Caco-2 (cell line): ENCODE measurements at regions not wholly inside any gene's neighbourhood (a gene's known extent, or its start where the extent isn't known, plus 50 kb on each side); places are given as distances from the start of the nearest gene placed in this dataset.

Experiments
- BruUV-seq: library from RNA; stranded (reverse); fragments of 400-500 nt; replicated peaks from 2 replicates; lab custom pipeline; 2021; lab: Mats Ljungman, UMichigan
- CTCF ChIA-PET: fragments of 300-600 bp; sonication (Branson Sonifier 250); formaldehyde crosslinking; loops from one replicate; lab custom pipeline; 2022; ENCODE audit warnings: antibody characterized with exemption; lab: Charles Lee
- POLR2A ChIA-PET: fragments of 300-600 bp; sonication (Branson Sonifier 250); formaldehyde crosslinking; loops from one replicate; lab custom pipeline; 2022; ENCODE audit warnings: antibody characterized with exemption; lab: Charles Lee
- DNase-seq, 2 experiments: peaks; one replicate each; pipeline versions ENCODE4 v3.0.0 to v3.0.0-alpha.2; 2020 to 2022
- H3K27me3 ChIP-seq: replicated peaks from 2 replicates; pipeline ENCODE4 v1.6.0; 2011; ENCODE audit warnings: low read length; ENCODE audit not compliant: control insufficient read depth, insufficient read depth
- H3K36me3 ChIP-seq: 2 replicates; pipeline ENCODE4 v1.5.1; 2011; ENCODE audit warnings: low read length; ENCODE audit not compliant: control insufficient read depth, insufficient read depth
- H3K4me1 ChIP-seq: fragments of 250-450 bp; sonication (Bioruptor Pico); 2 replicates; pipeline ENCODE4 v1.5.1; 2020; ENCODE audit warnings: mild to moderate bottlenecking
- H3K4me3 ChIP-seq: 2 replicates; pipeline ENCODE4 v1.5.1; 2011; ENCODE audit warnings: low read depth, mild to moderate bottlenecking, control low read depth, low read length
- H3K9me3 ChIP-seq: fragments of 250-450 bp; sonication (Bioruptor Pico); 2 replicates; pipeline ENCODE4 v1.5.1; 2020; ENCODE audit warnings: mild to moderate bottlenecking, moderate library complexity
- H3K27ac Mint-ChIP-seq: one replicate; pipeline ENCODE4 v1.8.0; 2022; ENCODE audit warnings: mixed read lengths; ENCODE audit not compliant: unreplicated experiment
- H3K27me3 Mint-ChIP-seq: one replicate; pipeline ENCODE4 v1.8.0; 2022; ENCODE audit warnings: mixed read lengths; ENCODE audit not compliant: insufficient read depth, unreplicated experiment
- H3K36me3 Mint-ChIP-seq: one replicate; pipeline ENCODE4 v1.8.0; 2022; ENCODE audit warnings: mild to moderate bottlenecking, mixed read lengths; ENCODE audit not compliant: insufficient read depth, unreplicated experiment
- H3K4me1 Mint-ChIP-seq: one replicate; pipeline ENCODE4 v1.8.0; 2022; ENCODE audit warnings: low read depth, mixed read lengths; ENCODE audit not compliant: unreplicated experiment
- H3K4me3 Mint-ChIP-seq: one replicate; pipeline ENCODE4 v1.8.0; 2022; ENCODE audit warnings: mild to moderate bottlenecking, moderate library complexity, mixed read lengths; ENCODE audit not compliant: unreplicated experiment
- H3K9me3 Mint-ChIP-seq: one replicate; pipeline ENCODE4 v1.8.0; 2022; ENCODE audit warnings: mixed read lengths; ENCODE audit not compliant: unreplicated experiment
- intact Hi-C: fragments of 100-400 bp; cut with micrococcal nuclease; formaldehyde crosslinking; loops from one replicate; pipeline ENCODE4 v1.10.0; 2022; ENCODE audit not compliant: unreplicated experiment
- TF ChIP-seq, protein P1 (sequence below), 2 experiments: fragments of 200-600 bp in 1 of 2; IDR thresholded peaks; 1 replicate in 1 of 2; 2 replicates in 1 of 2; pipeline versions ENCODE4 v1.5.1 to v1.8.0; 2011 to 2022; ENCODE audit warnings: antibody characterized with exemption in 1 of 2, control low read depth in 1 of 2, inconsistent platforms in 1 of 2, low read depth in 1 of 2, low read length in 1 of 2, mild to moderate bottlenecking in 1 of 2, moderate library complexity in 1 of 2; ENCODE audit not compliant: insufficient read depth in 1 of 2, severe bottlenecking in 1 of 2, unreplicated experiment in 1 of 2

GRCh38 chr1:4341421-4341820 is 313.0 kb upstream of the AJAP1 start:
- intact Hi-C loops = no loop called here
- TF ChIP-seq, protein P1, sequence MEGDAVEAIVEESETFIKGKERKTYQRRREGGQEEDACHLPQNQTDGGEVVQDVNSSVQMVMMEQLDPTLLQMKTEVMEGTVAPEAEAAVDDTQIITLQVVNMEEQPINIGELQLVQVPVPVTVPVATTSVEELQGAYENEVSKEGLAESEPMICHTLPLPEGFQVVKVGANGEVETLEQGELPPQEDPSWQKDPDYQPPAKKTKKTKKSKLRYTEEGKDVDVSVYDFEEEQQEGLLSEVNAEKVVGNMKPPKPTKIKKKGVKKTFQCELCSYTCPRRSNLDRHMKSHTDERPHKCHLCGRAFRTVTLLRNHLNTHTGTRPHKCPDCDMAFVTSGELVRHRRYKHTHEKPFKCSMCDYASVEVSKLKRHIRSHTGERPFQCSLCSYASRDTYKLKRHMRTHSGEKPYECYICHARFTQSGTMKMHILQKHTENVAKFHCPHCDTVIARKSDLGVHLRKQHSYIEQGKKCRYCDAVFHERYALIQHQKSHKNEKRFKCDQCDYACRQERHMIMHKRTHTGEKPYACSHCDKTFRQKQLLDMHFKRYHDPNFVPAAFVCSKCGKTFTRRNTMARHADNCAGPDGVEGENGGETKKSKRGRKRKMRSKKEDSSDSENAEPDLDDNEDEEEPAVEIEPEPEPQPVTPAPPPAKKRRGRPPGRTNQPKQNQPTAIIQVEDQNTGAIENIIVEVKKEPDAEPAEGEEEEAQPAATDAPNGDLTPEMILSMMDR (IDR thresholded peaks at IDR 0.05; ENCODE audit: insufficient read depth in 1 of 2, low read depth in 1 of 2, low read length in 1 of 2, severe bottlenecking in 1 of 2, unreplicated experiment in 1 of 2) = no peak
- Histone ChIP-seq H3K4me3 (no peak overlapping the region), H3K4me1 (no peaks in the 10 kb centered on the region), H3K9me3 (no peaks in the 10 kb centered on the region), H3K27me3 (no peaks in the 10 kb centered on the region), H3K36me3 (no peaks in the 10 kb centered on the region)
- Mint-ChIP-seq H3K27me3 (no peaks in the 10 kb centered on the region), H3K27ac (no peak overlapping the region), H3K4me1 (no peaks in the 10 kb centered on the region), H3K4me3 (no peak overlapping the region), H3K9me3 (peaks cover 11% of the 10 kb centered on the region), H3K36me3 (no peaks in the 10 kb centered on the region)
- CTCF ChIA-PET = no interaction called here
- DNase-seq = no peak
- POLR2A ChIA-PET = no interaction called here
- BruUV-seq = no TSS peak

DNA sequence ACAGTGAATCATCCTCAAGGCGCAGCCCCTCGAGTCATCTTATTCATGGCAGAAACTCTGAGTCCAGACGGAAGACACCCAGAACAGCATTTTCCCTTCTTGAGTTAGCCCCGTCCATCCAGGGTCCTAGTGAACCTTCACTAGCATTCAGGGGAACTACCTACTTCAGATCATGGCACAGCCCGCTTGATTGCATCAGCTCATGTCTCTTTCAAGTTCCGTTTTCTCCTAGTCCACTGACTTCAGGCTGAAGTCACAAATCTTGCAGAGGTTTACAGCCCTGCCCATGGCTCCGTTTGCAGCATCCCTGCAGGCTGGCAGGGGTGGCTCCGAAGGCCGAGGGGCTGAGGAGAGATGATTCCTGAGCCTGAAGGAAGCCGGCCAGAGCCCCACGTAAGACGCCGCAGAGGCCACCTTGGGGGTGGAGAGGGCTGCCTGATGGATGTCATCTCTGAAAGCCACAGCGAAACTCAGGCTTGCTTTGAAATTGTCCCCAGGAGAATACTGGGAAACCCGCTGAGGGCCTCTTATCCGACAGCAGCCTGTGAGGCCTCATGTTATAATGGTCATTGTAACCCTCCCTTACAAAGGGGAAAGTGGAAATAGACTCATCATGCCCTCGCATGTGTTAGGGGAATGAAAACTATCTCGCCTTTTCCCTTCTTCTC is 310.2 kb upstream of the AJAP1 start:
- no peak for DNase-seq
- Mint-ChIP-seq H3K36me3 (no peaks in the 10 kb centered on the region), H3K9me3 (peaks cover 20% of the 10 kb centered on the region), H3K27me3 (no peaks in the 10 kb centered on the region), H3K4me1 (no peaks in the 10 kb centered on the region), H3K4me3 (no peak overlapping the region), H3K27ac (no peak overlapping the region)
- POLR2A ChIA-PET = no interaction called here
- CTCF ChIA-PET = no interaction called here
- intact Hi-C loops = no loop called here
- H3K27me3 ChIP-seq = no peaks in the 10 kb centered on the region
- H3K9me3 ChIP-seq = no peaks in the 10 kb centered on the region
- TF ChIP-seq, protein P1 (IDR thresholded peaks at IDR 0.05; ENCODE audit: insufficient read depth in 1 of 2, low read depth in 1 of 2, low read length in 1 of 2, severe bottlenecking in 1 of 2, unreplicated experiment in 1 of 2) = no peak
- no peaks in the 10 kb centered on the region for H3K4me1 ChIP-seq
- no TSS peak for BruUV-seq
- no peak overlapping the region for H3K4me3 ChIP-seq
- no peaks in the 10 kb centered on the region for H3K36me3 ChIP-seq

GRCh38 chr1:4345094-4345493 is 309.3 kb upstream of the AJAP1 start:
- H3K4me3 ChIP-seq = no peak overlapping the region
- Mint-ChIP-seq H3K4me3 (no peak overlapping the region), H3K9me3 (peaks cover 20% of the 10 kb centered on the region), H3K36me3 (no peaks in the 10 kb centered on the region), H3K27ac (no peak overlapping the region), H3K4me1 (no peaks in the 10 kb centered on the region), H3K27me3 (no peaks in the 10 kb centered on the region)
- H3K9me3 ChIP-seq = no peaks in the 10 kb centered on the region
- H3K4me1 ChIP-seq = no peaks in the 10 kb centered on the region
- intact Hi-C loops = no loop called here
- no peaks in the 10 kb centered on the region for H3K36me3 ChIP-seq
- H3K27me3 ChIP-seq = no peaks in the 10 kb centered on the region
- POLR2A ChIA-PET = no interaction called here
- BruUV-seq = no TSS peak
- TF ChIP-seq, protein P1 (IDR thresholded peaks at IDR 0.05; ENCODE audit: insufficient read depth in 1 of 2, low read depth in 1 of 2, low read length in 1 of 2, severe bottlenecking in 1 of 2, unreplicated experiment in 1 of 2) = no peak
- DNase-seq = no peak
- CTCF ChIA-PET = no interaction called here
